H9 (cell line): ENCODE measurements at regions not wholly inside any gene's neighbourhood (a gene's known extent, or its start where the extent isn't known, plus 50 kb on each side); places are given as distances from the start of the nearest gene placed in this dataset.

Source experiments
- DNase-seq: peaks from one replicate; pipeline ENCODE4 v3.0.0-alpha.2; 2017
- H2AFZ ChIP-seq: one replicate; pipeline ENCODE4 v1.6.1; 2013; ENCODE audit warnings: mild to moderate bottlenecking, low read length, control low read depth, moderate library complexity
- H2AK5ac ChIP-seq: 2 replicates; pipeline ENCODE4 v1.6.1; 2013; ENCODE audit warnings: low read length, control low read depth, mixed read lengths; ENCODE audit not compliant: insufficient read length
- H2BK120ac ChIP-seq: one replicate; pipeline ENCODE4 v1.6.1; 2013; ENCODE audit warnings: low read depth, mild to moderate bottlenecking, low read length, control low read depth, inconsistent platforms; ENCODE audit not compliant: poor library complexity, severe bottlenecking
- H2BK12ac ChIP-seq: 2 replicates; pipeline ENCODE4 v1.6.1; 2013; ENCODE audit warnings: low read length, control low read depth, mixed read lengths, low read depth; ENCODE audit not compliant: insufficient read length
- H2BK15ac ChIP-seq: 2 replicates; pipeline ENCODE4 v1.6.1; 2013; ENCODE audit warnings: low read depth, low read length, control low read depth
- H2BK20ac ChIP-seq: one replicate; pipeline ENCODE4 v1.6.1; 2013; ENCODE audit warnings: low read depth, mild to moderate bottlenecking, low read length, control low read depth, inconsistent platforms; ENCODE audit not compliant: poor library complexity, severe bottlenecking
- H2BK5ac ChIP-seq: 2 replicates; pipeline ENCODE4 v1.6.1; 2013; ENCODE audit warnings: low read length, control low read depth, mixed read lengths; ENCODE audit not compliant: insufficient read length
- H3K14ac ChIP-seq: 2 replicates; pipeline ENCODE4 v1.6.1; 2013; ENCODE audit warnings: low read length, control low read depth; ENCODE audit not compliant: insufficient read depth
- H3K18ac ChIP-seq: 2 replicates; pipeline ENCODE4 v1.6.1; 2013; ENCODE audit warnings: low read depth, mild to moderate bottlenecking, mixed read lengths, low read length, control low read depth; ENCODE audit not compliant: insufficient read length
- H3K23ac ChIP-seq: 2 replicates; pipeline ENCODE4 v1.6.1; 2013; ENCODE audit warnings: low read length, control low read depth, mixed read lengths, low read depth; ENCODE audit not compliant: insufficient read length
- H3K23me2 ChIP-seq: 2 replicates; pipeline ENCODE4 v1.6.1; 2013; ENCODE audit warnings: low read depth, mild to moderate bottlenecking, mixed read lengths, low read length, control low read depth; ENCODE audit not compliant: insufficient read length, poor library complexity, severe bottlenecking
- H3K27ac ChIP-seq: 2 replicates; pipeline ENCODE4 v1.5.1; 2013; ENCODE audit warnings: low read length, control low read depth, mixed read lengths, low read depth; ENCODE audit not compliant: insufficient read length
- H3K27me3 ChIP-seq: 2 replicates; pipeline ENCODE4 v1.6.1; 2013; ENCODE audit warnings: low read length, control low read depth, inconsistent platforms; ENCODE audit not compliant: insufficient read depth
- H3K4ac ChIP-seq: 2 replicates; pipeline ENCODE4 v1.6.1; 2013; ENCODE audit warnings: low read depth, mild to moderate bottlenecking, control low read depth, inconsistent platforms, low read length, moderate library complexity
- H3K4me1 ChIP-seq: 2 replicates; pipeline ENCODE4 v1.6.1; 2013; ENCODE audit warnings: low read length, control low read depth, inconsistent platforms; ENCODE audit not compliant: insufficient read depth
- H3K4me2 ChIP-seq: 2 replicates; pipeline ENCODE4 v1.6.1; 2013; ENCODE audit warnings: low read length, control low read depth, mixed read lengths; ENCODE audit not compliant: insufficient read length, insufficient read depth
- H3K56ac ChIP-seq: 2 replicates; pipeline ENCODE4 v1.6.1; 2013; ENCODE audit warnings: low read depth, mild to moderate bottlenecking, mixed read lengths, low read length, control low read depth; ENCODE audit not compliant: insufficient read length
- H3K79me1 ChIP-seq: 2 replicates; pipeline ENCODE4 v1.6.1; 2013; ENCODE audit warnings: low read depth, mild to moderate bottlenecking, moderate library complexity, low read length, control low read depth, inconsistent platforms; ENCODE audit not compliant: insufficient read depth, poor library complexity, severe bottlenecking
- H3K79me2 ChIP-seq: 2 replicates; pipeline ENCODE4 v1.6.1; 2013; ENCODE audit warnings: low read length, control low read depth, inconsistent platforms; ENCODE audit not compliant: insufficient read depth
- H3K9ac ChIP-seq: 2 replicates; pipeline ENCODE4 v1.6.1; 2013; ENCODE audit warnings: low read length, control low read depth, mixed read lengths; ENCODE audit not compliant: insufficient read length; ENCODE audit errors: extremely low read depth
- H3K9me3 ChIP-seq: one replicate; pipeline ENCODE4 v1.6.1; 2013; ENCODE audit warnings: low read depth, low read length, inconsistent platforms; ENCODE audit not compliant: control insufficient read depth
- H3T11ph ChIP-seq: one replicate; pipeline ENCODE4 v1.6.1; 2013; ENCODE audit warnings: mild to moderate bottlenecking, low read length, control low read depth, inconsistent platforms
- H4K20me1 ChIP-seq: one replicate; pipeline ENCODE4 v1.6.1; 2013; ENCODE audit not compliant: control insufficient read depth, insufficient read length, insufficient read depth
- H4K5ac ChIP-seq: 2 replicates; pipeline ENCODE4 v1.6.1; 2013; ENCODE audit warnings: low read depth, mild to moderate bottlenecking, mixed read lengths, low read length, control low read depth; ENCODE audit not compliant: insufficient read length
- H4K8ac ChIP-seq: replicated peaks from 2 replicates; pipeline ENCODE4 v1.6.1; 2013; ENCODE audit warnings: low read length, control low read depth, mixed read lengths, low read depth; ENCODE audit not compliant: insufficient read length
- H4K91ac ChIP-seq: 2 replicates; pipeline ENCODE4 v1.6.1; 2013; ENCODE audit warnings: low read depth, mild to moderate bottlenecking, moderate library complexity, mixed read lengths, low read length, control low read depth; ENCODE audit not compliant: insufficient read length
- H3K27ac Mint-ChIP-seq, 3 experiments: 2 replicates in 2 of 3; 3 replicates in 1 of 3; pipeline ENCODE4 v1.8.0; 2020 to 2021; ENCODE audit warnings: mixed read lengths in 3 of 3, mild to moderate bottlenecking in 1 of 3, moderate library complexity in 1 of 3
- H3K27me3 Mint-ChIP-seq: 2 replicates; pipeline ENCODE4 v1.8.0; 2021; ENCODE audit warnings: low read depth, mild to moderate bottlenecking, moderate library complexity, mixed read lengths
- H3K36me3 Mint-ChIP-seq, 3 experiments: 2 replicates in 2 of 3; 3 replicates in 1 of 3; pipeline ENCODE4 v1.8.0; 2020 to 2021; ENCODE audit warnings: low read depth in 3 of 3, mixed read lengths in 3 of 3; ENCODE audit not compliant: insufficient read depth in 1 of 3
- H3K4me1 Mint-ChIP-seq, 2 experiments: 2 replicates each; pipeline ENCODE4 v1.8.0; 2020; ENCODE audit warnings: mixed read lengths in 2 of 2
- H3K4me3 Mint-ChIP-seq, 2 experiments: 2 replicates in 1 of 2; 3 replicates in 1 of 2; pipeline ENCODE4 v1.8.0; 2020 to 2021; ENCODE audit warnings: mild to moderate bottlenecking in 2 of 2, mixed read lengths in 2 of 2, moderate library complexity in 1 of 2
- H3K9me3 Mint-ChIP-seq, 2 experiments: 2 replicates in 1 of 2; 3 replicates in 1 of 2; pipeline ENCODE4 v1.8.0; 2020; ENCODE audit warnings: mild to moderate bottlenecking in 2 of 2, mixed read lengths in 2 of 2, moderate library complexity in 1 of 2
- WGBS: extraction: QIAGEN DNeasy Blood & Tissue Kit; methylation state at CpG from one replicate; pipeline ENCODE4 v1.1.7; 2013; ENCODE audit warnings: missing lambda C conversion rate, low lambda C conversion rate, mixed read lengths; ENCODE audit not compliant: insufficient read length; ENCODE audit errors: extremely low coverage; 5-methylcytosine and 5-hydroxymethylcytosine counted together
- TF ChIP-seq, protein P1 (sequence below): fragments of 200-600 bp; sonication (generic); conservative IDR thresholded peaks from 3 replicates; pipeline ENCODE4 v1.8.0; 2021; ENCODE audit warnings: antibody characterized with exemption, mild to moderate bottlenecking

DNA sequence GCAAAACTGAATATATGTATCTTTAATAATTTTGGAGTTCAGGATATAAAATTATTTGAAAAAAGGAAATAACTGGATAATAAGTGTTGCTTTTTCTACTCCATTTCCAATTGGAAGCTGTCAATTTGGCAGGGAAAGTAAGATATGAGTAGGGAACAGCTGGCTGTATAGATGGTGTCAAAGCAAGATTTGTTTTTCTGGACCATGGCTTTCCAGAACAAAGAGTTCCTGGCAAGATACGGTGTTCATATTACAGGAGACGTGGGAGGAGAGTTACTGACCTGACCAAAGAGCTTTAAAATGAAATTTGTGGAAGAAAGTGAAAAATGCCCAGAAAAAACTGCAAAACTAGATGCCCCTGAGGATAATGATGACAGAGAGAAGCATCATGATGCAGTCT is 442.7 kb upstream of the KIRREL3 start:
- Histone ChIP-seq H4K5ac (no peak overlapping the region), H3K9me3 (no peaks in the 10 kb centered on the region), H2BK15ac (no peak overlapping the region), H3K79me1 (no peaks in the 10 kb centered on the region), H3K4me2 (no peak overlapping the region), H3K56ac (no peak overlapping the region), H3K27ac (no peak overlapping the region), H3K23me2 (no peaks in the 10 kb centered on the region), H3K18ac (no peak overlapping the region), H2BK12ac (no peak overlapping the region), H2BK5ac (no peak overlapping the region), H2AFZ (no peak overlapping the region), H3K9ac (no peak overlapping the region), H2BK120ac (no peak overlapping the region), H3K79me2 (no peaks in the 10 kb centered on the region), H3K27me3 (no peaks in the 10 kb centered on the region), H4K8ac (no peak overlapping the region), H2AK5ac (no peak overlapping the region), H3T11ph (no peak overlapping the region), H3K4ac (no peak overlapping the region), H4K91ac (no peak overlapping the region), H3K14ac (no peak overlapping the region), H3K4me1 (no peaks in the 10 kb centered on the region), H2BK20ac (no peak overlapping the region), H4K20me1 (no peaks in the 10 kb centered on the region), H3K23ac (no peak overlapping the region)
- Mint-ChIP-seq H3K36me3 (no peaks in the 10 kb centered on the region), H3K27ac (no peak overlapping the region), H3K4me1 (peaks cover 5 to 14% of the 10 kb centered on the region in 2 experiments), H3K4me3 (no peak overlapping the region), H3K9me3 (no peaks in the 10 kb centered on the region), H3K27me3 (peaks cover 1% of the 10 kb centered on the region; the same call in 1 of the 2 replicates)
- TF ChIP-seq, protein P1, sequence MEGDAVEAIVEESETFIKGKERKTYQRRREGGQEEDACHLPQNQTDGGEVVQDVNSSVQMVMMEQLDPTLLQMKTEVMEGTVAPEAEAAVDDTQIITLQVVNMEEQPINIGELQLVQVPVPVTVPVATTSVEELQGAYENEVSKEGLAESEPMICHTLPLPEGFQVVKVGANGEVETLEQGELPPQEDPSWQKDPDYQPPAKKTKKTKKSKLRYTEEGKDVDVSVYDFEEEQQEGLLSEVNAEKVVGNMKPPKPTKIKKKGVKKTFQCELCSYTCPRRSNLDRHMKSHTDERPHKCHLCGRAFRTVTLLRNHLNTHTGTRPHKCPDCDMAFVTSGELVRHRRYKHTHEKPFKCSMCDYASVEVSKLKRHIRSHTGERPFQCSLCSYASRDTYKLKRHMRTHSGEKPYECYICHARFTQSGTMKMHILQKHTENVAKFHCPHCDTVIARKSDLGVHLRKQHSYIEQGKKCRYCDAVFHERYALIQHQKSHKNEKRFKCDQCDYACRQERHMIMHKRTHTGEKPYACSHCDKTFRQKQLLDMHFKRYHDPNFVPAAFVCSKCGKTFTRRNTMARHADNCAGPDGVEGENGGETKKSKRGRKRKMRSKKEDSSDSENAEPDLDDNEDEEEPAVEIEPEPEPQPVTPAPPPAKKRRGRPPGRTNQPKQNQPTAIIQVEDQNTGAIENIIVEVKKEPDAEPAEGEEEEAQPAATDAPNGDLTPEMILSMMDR = no peak
- WGBS = no CpG with 5 or more reads among the region's 2 CpGs
- DNase-seq = no peak
